ENCODE measurements at regions not wholly inside any gene's neighbourhood (a gene's known extent, or its start where the extent isn't known, plus 50 kb on each side); places are given as distances from the start of the nearest gene placed in this dataset.

DNA sequence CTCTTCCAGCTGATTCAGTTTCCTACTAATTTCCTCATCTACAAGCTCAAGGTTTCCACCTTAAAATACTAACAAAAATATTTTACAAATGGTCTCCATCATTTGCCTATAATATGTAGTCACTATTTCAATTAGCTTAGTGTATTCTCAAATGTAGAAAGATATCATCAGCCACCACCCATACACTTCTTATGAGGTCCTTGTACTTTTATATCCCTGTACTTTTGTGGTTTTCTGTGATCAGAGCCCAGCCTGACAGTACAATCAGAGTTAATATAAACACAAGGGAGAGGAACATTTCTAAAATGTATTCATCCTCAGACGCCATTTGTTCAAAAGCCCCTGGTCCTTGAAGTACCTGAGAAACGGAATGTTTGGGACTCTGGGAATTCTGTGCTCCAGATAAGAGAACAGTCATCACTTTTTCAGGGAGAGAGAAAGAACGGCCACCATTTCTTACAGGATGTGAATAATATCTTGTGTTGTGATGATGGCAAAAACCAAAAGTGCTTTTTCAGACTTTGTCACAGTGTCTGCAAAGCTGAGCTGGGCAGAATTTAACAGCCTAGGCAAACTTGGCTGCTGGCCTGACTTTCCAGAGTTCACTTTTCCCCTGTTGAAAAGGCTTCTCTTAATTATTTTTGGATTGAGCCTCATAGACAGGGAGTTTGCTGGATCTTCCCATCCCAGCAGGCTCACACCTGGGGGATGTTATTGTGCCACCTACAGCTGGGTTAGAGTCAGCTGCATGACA lies 361.7 kb upstream of the ACVR2A start:
- DNase-seq (ENCODE audit: extremely low read depth, low read depth), result no peak

GRCh38 chr2:147482111-147482895 lies 362.5 kb upstream of the ACVR2A start:
- no peak for DNase-seq (ENCODE audit: extremely low read depth, low read depth)

DNA sequence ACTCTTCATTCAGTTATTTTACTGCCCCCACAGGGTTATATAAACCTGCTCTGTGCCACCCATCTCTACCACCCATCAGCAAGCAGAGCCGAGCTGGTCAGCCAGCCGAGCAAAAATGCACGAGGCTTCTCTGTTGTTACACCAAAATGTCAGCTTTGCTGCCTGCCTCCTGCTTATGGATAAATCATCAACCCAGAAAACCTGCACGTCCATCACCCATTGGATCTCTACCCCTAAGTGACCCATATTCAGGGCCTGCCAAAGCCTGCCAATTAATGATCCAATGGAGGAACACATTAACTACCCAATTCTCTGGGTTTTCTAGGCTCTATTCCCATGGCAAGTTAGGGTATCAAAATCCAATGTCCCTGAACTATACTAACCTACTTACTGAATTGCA lies 365.5 kb upstream of the ACVR2A start:
- no peak for DNase-seq (ENCODE audit: extremely low read depth, low read depth)

GRCh38 chr2:147473075-147473474 lies 371.8 kb upstream of the ACVR2A start:
- DNase-seq (ENCODE audit: extremely low read depth, low read depth), result no peak

- DNase-seq (ENCODE audit: extremely low read depth, low read depth), result no peak
These were observed 373.7 kb upstream of the ACVR2A start for GRCh38 chr2:147471126-147471525.

DNA sequence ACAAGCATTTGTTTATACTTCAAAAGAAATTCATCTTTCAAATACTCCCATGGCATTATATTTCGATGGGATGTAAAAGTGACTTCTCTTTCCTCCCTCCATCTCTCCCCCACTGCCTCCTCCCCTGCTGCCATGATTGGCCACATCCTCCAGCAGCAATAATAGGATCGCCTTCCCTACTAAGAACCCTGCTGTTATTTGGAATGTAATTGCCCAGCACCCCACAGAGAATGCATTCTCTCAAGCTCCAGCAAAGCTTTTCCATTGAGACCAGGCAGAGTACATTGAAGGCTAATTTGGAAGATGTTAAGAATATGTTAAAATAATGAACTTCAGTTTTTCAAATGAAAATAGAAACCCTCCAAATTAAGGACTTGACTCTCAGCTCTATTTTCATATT lies 375.4 kb upstream of the ACVR2A start:
- no peak for DNase-seq (ENCODE audit: extremely low read depth, low read depth)

- DNase-seq (ENCODE audit: extremely low read depth, low read depth), result no peak
These were observed 375.9 kb upstream of the ACVR2A start for GRCh38 chr2:147468963-147469362.

- DNase-seq (ENCODE audit: extremely low read depth, low read depth), result no peak
These were observed 376.5 kb upstream of the ACVR2A start for GRCh38 chr2:147468349-147468748.

GRCh38 chr2:147467441-147467840 lies 377.4 kb upstream of the ACVR2A start:
- no peak for DNase-seq (ENCODE audit: extremely low read depth, low read depth)

DNA sequence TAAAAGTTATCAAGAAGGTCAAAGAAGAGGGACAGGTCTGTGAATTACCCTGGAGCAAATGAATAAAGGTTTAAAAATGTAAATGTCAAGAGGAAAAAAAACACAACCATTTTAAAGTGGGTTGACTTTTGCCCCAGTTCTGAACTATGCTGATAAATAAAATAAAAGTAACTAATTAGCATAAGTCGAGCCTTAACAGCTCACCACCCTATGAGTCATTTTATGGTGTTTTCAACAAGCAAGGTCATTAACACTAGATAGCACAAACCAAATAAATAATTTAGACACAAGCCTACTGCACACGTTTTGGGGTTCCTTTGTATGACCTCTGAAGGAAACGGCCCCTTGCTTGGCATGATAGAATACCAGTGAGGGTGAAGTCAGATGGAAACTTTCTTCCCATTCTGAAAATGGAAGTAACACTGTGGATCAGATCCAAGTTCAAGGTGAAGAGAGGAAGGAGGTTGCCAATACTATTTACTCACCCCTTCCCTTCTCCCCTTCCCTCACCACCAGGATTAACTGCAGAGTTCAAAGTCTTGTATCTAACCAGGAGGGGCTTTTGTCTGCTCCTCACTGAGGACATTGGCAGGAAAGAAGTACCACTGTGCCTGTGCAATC lies 380.0 kb upstream of the ACVR2A start:
- DNase-seq (ENCODE audit: extremely low read depth, low read depth), result no peak

- no peak for DNase-seq (ENCODE audit: extremely low read depth, low read depth)
These were observed 380.8 kb upstream of the ACVR2A start for GRCh38 chr2:147463881-147464520.

DNA sequence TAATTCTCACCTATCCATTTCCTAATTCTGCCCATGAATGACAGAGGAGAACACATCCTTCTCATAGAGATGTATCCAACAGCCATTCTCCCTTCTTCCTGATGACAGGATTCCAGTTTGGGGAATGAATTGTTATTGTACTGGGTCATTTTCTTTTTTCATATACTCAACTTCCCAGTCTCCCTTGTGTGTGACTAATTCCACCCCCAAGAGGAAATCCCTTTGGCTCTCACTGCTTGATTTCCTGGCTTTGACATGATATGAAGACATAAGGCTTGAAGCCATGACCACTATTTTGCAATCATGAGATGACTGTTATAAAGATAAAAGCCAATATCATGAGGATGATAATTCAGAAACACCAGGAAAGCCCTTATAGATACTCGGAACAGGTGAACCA lies 384.7 kb upstream of the ACVR2A start:
- no peak for DNase-seq (ENCODE audit: extremely low read depth, low read depth)

DNA sequence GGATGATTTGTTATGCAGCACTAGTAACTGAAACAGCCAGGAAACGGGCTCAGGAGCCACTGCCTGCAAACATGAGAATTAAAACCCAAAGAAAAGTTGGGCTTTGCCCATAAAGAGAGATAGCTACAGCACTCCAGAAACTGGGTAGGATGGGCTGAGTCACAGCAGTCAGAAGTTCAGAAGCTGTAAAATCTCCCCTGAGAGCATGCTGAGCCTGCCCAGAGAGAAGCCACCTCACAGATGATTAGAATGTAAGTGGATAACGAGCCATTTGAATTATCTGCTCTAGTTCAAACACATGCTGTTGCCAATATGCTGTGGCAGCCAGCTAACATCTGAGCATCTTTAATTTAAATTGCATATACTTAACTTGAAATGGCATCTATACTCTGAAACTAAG lies 388.1 kb upstream of the ACVR2A start:
- no peak for DNase-seq (ENCODE audit: extremely low read depth, low read depth)

DNA sequence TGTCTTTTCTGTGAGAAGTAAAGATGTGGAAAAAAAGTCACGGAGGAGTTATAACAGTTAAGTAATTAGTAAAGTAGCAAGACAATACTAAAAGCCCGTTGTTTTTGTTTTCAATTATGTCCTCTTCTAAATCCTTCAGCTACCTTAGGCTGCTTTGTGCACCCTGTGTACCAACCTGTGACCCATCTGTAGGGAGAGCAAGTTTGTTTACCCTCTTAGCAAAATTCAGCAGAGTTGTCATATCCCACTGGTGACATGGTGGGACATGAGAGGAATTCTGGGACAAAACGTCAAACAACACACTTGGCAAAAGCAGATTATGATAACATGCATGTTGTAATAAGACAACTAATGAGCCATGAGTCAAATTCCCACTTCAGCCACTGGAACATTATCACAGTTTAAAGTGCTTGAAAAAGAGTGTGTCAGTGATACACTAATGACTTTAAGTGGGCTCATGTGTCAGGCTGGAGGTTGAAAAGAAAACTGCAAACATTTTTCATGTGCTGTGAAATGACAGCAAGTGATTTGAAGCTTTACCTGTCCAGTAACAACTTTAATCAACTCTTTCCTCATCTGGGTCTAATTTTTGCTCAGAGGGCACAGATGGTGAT lies 392.8 kb upstream of the ACVR2A start:
- DNase-seq (ENCODE audit: extremely low read depth, low read depth), result no peak

DNA sequence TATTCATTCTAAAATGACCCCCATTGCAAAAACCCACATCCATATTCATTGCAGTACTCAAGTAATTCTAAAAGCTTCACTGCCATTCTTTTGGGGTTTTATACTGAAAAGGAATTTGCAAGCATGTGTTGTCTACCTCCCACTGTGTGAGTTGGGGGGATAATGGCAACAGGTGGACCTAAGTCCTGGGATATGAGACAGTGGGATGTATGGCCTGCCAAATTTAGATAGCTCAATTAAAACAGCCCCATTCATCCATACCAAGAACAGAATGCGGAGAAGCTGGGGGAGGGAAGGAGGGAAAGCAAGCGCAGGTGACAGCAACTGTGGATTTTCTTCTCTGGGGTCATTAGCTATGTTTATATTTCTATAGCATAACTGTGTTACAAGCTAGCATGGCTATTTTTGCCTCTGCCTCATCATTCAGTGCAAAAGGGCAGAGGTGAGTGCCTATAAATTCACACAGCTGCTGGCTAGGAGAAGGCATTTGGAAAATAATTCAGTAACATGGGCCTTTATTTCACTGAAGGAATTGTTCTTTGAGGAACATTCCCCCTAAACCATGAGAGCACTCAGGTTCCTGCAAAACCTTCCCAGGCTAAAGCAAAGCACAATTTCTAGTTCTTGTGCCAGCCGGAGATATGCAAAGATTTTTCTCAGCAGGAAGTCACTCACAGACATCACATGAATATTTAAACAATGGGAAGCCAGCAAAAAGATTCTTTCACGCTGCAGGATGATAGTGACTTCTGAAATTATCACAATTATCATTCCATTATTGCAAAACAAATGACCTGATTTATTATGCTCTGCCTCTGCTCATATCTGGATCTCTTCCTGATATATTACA lies 393.9 kb upstream of the ACVR2A start:
- DNase-seq (ENCODE audit: extremely low read depth, low read depth), result no peak

- no peak for DNase-seq (ENCODE audit: extremely low read depth, low read depth)
These were observed 395.4 kb upstream of the ACVR2A start for GRCh38 chr2:147449323-147449991.

- DNase-seq (ENCODE audit: extremely low read depth, low read depth), result no peak
These were observed 402.0 kb upstream of the ACVR2A start for GRCh38 chr2:147442816-147443215.

- DNase-seq (ENCODE audit: extremely low read depth, low read depth), result no peak
These were observed 403.6 kb upstream of the ACVR2A start for GRCh38 chr2:147441182-147441581.

- DNase-seq (ENCODE audit: extremely low read depth, low read depth), result no peak
These were observed 404.1 kb upstream of the ACVR2A start for GRCh38 chr2:147440734-147441133.

All from NCI-H460 (cell line).